ENCODE measurements at regions not wholly inside any gene's neighbourhood (a gene's known extent, or its start where the extent isn't known, plus 50 kb on each side); places are given as distances from the start of the nearest gene placed in this dataset.
"Not testable (repeated sequence)": the region's sequence is repeated elsewhere in the genome, so short reads cannot be mapped to it uniquely, and the experiment has no call there.

DNA sequence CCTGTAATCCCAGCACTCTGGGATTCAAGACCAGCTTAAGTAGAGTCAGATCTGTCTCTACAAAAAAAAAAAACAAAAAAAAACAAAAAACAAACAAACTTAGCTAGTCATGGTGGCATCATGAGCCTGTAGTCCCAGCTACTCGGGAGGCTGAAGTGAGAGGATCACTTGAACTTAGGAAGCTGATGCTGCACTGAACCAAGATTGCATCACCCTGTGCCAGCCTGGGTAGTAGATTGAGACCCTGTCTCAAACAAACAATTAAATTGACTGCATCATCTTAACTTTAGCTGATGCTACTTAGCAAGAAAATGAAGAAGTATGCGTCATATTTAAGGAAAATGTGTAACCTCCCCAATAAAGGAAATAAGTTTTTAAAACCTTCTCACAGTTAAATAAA is 136.6 kb upstream of the ATXN7L3B start:
- H3K36me3 Mint-ChIP-seq, result no peaks in the 10 kb centered on the region
- no peaks in the 10 kb centered on the region for H3K4me1 Mint-ChIP-seq (ENCODE audit: unreplicated experiment)
- TF ChIP-seq, protein P1, sequence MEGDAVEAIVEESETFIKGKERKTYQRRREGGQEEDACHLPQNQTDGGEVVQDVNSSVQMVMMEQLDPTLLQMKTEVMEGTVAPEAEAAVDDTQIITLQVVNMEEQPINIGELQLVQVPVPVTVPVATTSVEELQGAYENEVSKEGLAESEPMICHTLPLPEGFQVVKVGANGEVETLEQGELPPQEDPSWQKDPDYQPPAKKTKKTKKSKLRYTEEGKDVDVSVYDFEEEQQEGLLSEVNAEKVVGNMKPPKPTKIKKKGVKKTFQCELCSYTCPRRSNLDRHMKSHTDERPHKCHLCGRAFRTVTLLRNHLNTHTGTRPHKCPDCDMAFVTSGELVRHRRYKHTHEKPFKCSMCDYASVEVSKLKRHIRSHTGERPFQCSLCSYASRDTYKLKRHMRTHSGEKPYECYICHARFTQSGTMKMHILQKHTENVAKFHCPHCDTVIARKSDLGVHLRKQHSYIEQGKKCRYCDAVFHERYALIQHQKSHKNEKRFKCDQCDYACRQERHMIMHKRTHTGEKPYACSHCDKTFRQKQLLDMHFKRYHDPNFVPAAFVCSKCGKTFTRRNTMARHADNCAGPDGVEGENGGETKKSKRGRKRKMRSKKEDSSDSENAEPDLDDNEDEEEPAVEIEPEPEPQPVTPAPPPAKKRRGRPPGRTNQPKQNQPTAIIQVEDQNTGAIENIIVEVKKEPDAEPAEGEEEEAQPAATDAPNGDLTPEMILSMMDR (conservative IDR thresholded peaks at IDR 0.05), result no peak
- H3K9me3 Mint-ChIP-seq, result peaks cover 4% of the 10 kb centered on the region
- no peak overlapping the region for H3K4me3 Mint-ChIP-seq
- DNase-seq (ENCODE audit: extremely low spot score, unreplicated experiment), result no peak
- H3K27me3 Mint-ChIP-seq, result no peaks in the 10 kb centered on the region
- H3K27ac Mint-ChIP-seq, result no peak overlapping the region

DNA sequence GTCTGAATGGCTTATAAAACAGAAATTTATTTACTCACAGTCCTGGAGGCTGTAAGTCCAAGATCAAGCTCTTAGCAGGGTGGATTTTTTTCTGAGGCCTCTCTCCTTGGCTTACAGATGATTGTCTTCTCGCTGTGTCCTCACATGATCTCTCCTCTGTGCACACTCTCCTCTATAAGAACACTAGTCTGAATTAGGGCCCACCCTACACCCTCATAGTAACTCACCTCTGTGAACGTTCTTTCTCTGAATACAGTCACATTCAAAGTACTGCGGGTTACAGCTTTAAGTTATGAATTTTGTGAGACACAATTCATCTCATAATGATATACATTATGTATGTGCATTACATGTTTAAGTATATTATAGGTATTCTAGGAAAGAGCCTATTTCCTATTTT is 135.7 kb upstream of the ATXN7L3B start:
- no peaks in the 10 kb centered on the region for H3K4me1 Mint-ChIP-seq (ENCODE audit: unreplicated experiment)
- TF ChIP-seq, protein P1 (conservative IDR thresholded peaks at IDR 0.05), result no peak
- H3K4me3 Mint-ChIP-seq, result no peak overlapping the region
- no peak for DNase-seq (ENCODE audit: extremely low spot score, unreplicated experiment)
- H3K27me3 Mint-ChIP-seq, result no peaks in the 10 kb centered on the region
- H3K9me3 Mint-ChIP-seq, result peaks cover 4% of the 10 kb centered on the region
- no peaks in the 10 kb centered on the region for H3K36me3 Mint-ChIP-seq
- H3K27ac Mint-ChIP-seq, result no peak overlapping the region

DNA sequence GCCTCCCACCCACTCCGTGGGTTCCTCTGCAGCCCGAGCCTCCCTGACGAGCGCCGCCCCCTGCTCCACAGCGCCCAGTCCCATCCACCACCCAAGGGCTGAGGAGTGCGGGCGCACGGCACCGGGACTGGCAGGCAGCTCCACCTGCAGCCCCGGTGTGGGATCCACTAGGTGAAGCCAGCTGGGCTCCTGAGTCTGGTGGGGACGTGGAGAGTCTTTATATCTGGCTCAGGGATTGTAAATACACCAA is 134.5 kb upstream of the ATXN7L3B start:
- DNase-seq (ENCODE audit: extremely low spot score, unreplicated experiment); H3K27ac Mint-ChIP-seq; H3K4me3 Mint-ChIP-seq; H3K27me3 Mint-ChIP-seq; H3K36me3 Mint-ChIP-seq; H3K4me1 Mint-ChIP-seq (ENCODE audit: unreplicated experiment); H3K9me3 Mint-ChIP-seq: not testable (repeated sequence)

DNA sequence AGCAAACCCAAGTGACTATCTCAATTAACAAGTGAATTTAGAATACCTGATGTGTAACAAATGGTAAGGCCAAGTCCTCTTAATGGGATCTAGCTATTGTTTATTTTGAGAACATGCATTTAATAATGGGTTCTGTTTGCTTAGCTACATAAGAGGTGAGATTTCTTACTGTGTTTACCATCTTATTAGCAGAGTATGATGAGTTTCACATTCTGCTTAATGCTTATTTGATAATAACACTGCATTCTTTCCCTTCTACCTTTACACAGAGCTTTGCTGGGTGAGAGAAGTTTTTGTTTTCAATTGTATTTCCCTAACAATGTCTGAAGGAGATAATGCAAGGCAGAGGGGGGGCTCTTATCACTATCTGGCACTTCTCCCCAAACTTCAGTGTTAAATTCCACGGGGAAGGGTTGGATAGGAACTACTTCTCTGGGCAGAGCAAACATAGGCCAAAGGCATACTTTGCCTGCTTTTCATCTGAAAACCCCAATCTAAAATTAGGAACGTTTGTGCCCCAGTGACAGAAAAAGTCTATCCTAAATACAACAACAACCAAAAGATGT is 129.0 kb upstream of the ATXN7L3B start:
- H3K4me1 Mint-ChIP-seq (ENCODE audit: unreplicated experiment), result no peaks in the 10 kb centered on the region
- H3K27ac Mint-ChIP-seq, result no peak overlapping the region
- H3K27me3 Mint-ChIP-seq, result no peaks in the 10 kb centered on the region
- peaks cover 4% of the 10 kb centered on the region for H3K9me3 Mint-ChIP-seq
- TF ChIP-seq, protein P1 (conservative IDR thresholded peaks at IDR 0.05), result no peak
- H3K36me3 Mint-ChIP-seq, result no peaks in the 10 kb centered on the region
- DNase-seq (ENCODE audit: extremely low spot score, unreplicated experiment), result no peak
- H3K4me3 Mint-ChIP-seq, result no peak overlapping the region

DNA sequence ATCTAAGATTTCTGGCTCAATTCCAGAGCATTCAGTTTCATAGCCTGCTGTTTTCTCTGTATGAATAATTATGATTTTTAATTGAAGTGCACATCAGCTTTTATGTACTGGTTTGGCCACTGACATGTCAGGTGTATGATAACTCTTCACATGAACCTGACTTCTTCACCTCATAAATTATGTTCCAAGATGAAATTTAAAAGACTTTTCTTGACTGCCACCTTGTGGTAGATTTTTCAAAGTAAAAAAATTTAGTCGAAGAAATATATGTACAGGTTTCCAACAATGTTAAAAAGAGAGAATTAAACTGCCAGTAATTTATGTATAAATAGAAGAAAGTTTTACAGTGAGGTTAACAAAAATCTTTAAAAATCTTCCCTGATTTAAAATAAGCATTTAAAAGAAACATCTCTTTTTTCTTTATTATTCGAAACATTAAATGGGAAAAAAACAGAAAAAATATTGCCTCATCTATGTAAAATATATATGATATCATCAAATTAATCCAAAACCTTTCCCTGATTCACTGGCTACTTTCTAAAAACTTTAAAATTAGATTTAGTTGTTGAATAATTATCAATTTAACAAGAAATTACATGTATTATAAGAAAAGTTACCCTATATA is 124.9 kb upstream of the ATXN7L3B start:
- TF ChIP-seq, protein P1 (conservative IDR thresholded peaks at IDR 0.05), result peak; percentile 78
- Mint-ChIP-seq H3K4me3 (no peak overlapping the region), H3K27ac (no peak overlapping the region), H3K36me3 (no peaks in the 10 kb centered on the region), H3K4me1 (ENCODE audit: unreplicated experiment) (peaks cover 4% of the 10 kb centered on the region), H3K9me3 (no peaks in the 10 kb centered on the region), H3K27me3 (no peaks in the 10 kb centered on the region)
- DNase-seq (ENCODE audit: extremely low spot score, unreplicated experiment), result no peak

- no peaks in the 10 kb centered on the region for H3K36me3 Mint-ChIP-seq
- no peak overlapping the region for H3K4me3 Mint-ChIP-seq
- H3K27ac Mint-ChIP-seq, result no peak overlapping the region
- no peaks in the 10 kb centered on the region for H3K9me3 Mint-ChIP-seq
- no peak for DNase-seq (ENCODE audit: extremely low spot score, unreplicated experiment)
- TF ChIP-seq, protein P1 (conservative IDR thresholded peaks at IDR 0.05), result peak; percentile 78
- H3K4me1 Mint-ChIP-seq (ENCODE audit: unreplicated experiment), result peaks cover 4% of the 10 kb centered on the region
- no peaks in the 10 kb centered on the region for H3K27me3 Mint-ChIP-seq
Observed at GRCh38 chr12:74415633-74416032, 122.0 kb upstream of the ATXN7L3B start.

Data from type B pancreatic cell (in vitro differentiated cells).